CD14-positive monocyte (primary cell): ENCODE measurements at regions not wholly inside any gene's neighbourhood (a gene's known extent, or its start where the extent isn't known, plus 50 kb on each side); places are given as distances from the start of the nearest gene placed in this dataset.

Experiments used
- DNase-seq, 3 donors: peaks; one replicate each; pipeline ENCODE4 v3.0.0-alpha.2; 2011 to 2022
- H2AFZ ChIP-seq: 2 replicates; pipeline ENCODE4 v1.6.0; 2012; ENCODE audit warnings: mild to moderate bottlenecking, low read depth, low read length, inconsistent platforms; ENCODE audit not compliant: insufficient read depth, poor library complexity, severe bottlenecking
- H3K27ac ChIP-seq, 2 donors: 1 replicate in 1 of 2; 2 replicates in 1 of 2; pipeline ENCODE4 v1.5.1; 2012 to 2013; ENCODE audit warnings: low read length in 2 of 2, control low read depth in 1 of 2, inconsistent platforms in 1 of 2, low read depth in 1 of 2, mild to moderate bottlenecking in 1 of 2
- H3K27me3 ChIP-seq, 2 donors: one replicate each; pipeline versions ENCODE4 v1.6.0 to v1.6.1; 2011 to 2013; ENCODE audit warnings: low read length in 2 of 2; ENCODE audit not compliant: control insufficient read depth in 2 of 2, insufficient read depth in 2 of 2
- H3K36me3 ChIP-seq, 2 donors: replicated peaks in 1 of 2; 1 replicate in 1 of 2; 2 replicates in 1 of 2; pipeline versions ENCODE4 v1.5.1 to v1.6.1; 2012 to 2013; ENCODE audit warnings: low read length in 2 of 2, control low read depth in 1 of 2, inconsistent platforms in 1 of 2, mild to moderate bottlenecking in 1 of 2; ENCODE audit not compliant: insufficient read depth in 2 of 2, control insufficient read depth in 1 of 2
- H3K4me1 ChIP-seq, 2 donors: 1 replicate in 1 of 2; 2 replicates in 1 of 2; pipeline versions ENCODE4 v1.5.1 to v1.6.1; 2012 to 2013; ENCODE audit warnings: low read length in 2 of 2, control low read depth in 1 of 2, inconsistent platforms in 1 of 2, mild to moderate bottlenecking in 1 of 2, moderate library complexity in 1 of 2; ENCODE audit not compliant: insufficient read depth in 2 of 2, control insufficient read depth in 1 of 2
- H3K4me2 ChIP-seq: replicated peaks from 2 replicates; pipeline ENCODE3; 2012; ENCODE audit warnings: low read length, moderate library complexity, mild to moderate bottlenecking; ENCODE audit not compliant: poor library complexity, severe bottlenecking; ENCODE audit errors: extremely low read depth
- H3K4me3 ChIP-seq, 3 experiments: fragments of 200-600 bp in 1 of 3; sonication (generic) in 1 of 3; replicated peaks in 1 of 3; 1 replicate in 2 of 3; 2 replicates in 1 of 3; pipeline ENCODE4 v1.5.1; 2011 to 2013; ENCODE audit warnings: low read length in 3 of 3, mild to moderate bottlenecking in 3 of 3, control low read depth in 2 of 3, low read depth in 2 of 3, inconsistent platforms in 1 of 3, moderate library complexity in 1 of 3
- H3K79me2 ChIP-seq: 2 replicates; pipeline ENCODE4 v1.6.0; 2012; ENCODE audit warnings: mild to moderate bottlenecking, control low read depth, inconsistent platforms, low read length, moderate library complexity; ENCODE audit not compliant: insufficient read depth
- H3K9ac ChIP-seq: 2 replicates; pipeline ENCODE4 v1.6.0; 2017; ENCODE audit warnings: low read length, mild to moderate bottlenecking; ENCODE audit not compliant: insufficient read depth, poor library complexity, severe bottlenecking
- H3K9me3 ChIP-seq, 2 donors: replicated peaks in 1 of 2; 1 replicate in 1 of 2; 2 replicates in 1 of 2; pipeline versions ENCODE4 v1.5.1 to v1.6.1; 2012 to 2013; ENCODE audit warnings: low read length in 2 of 2, control low read depth in 1 of 2; ENCODE audit not compliant: control insufficient read depth in 1 of 2, insufficient read depth in 1 of 2
- H4K20me1 ChIP-seq: 2 replicates; pipeline ENCODE4 v1.6.0; 2012; ENCODE audit warnings: mild to moderate bottlenecking, low read length, control low read depth, moderate library complexity; ENCODE audit not compliant: insufficient read depth
- H3K27ac Mint-ChIP-seq, 7 donors: one replicate each; pipeline ENCODE4 v1.8.0; 2020; ENCODE audit warnings: mild to moderate bottlenecking in 7 of 7, mixed read lengths in 7 of 7, moderate library complexity in 6 of 7, inconsistent platforms in 2 of 7
- H3K27me3 Mint-ChIP-seq, 3 donors: one replicate each; pipeline ENCODE4 v1.8.0; 2021 to 2022; ENCODE audit warnings: low read depth in 3 of 3, mild to moderate bottlenecking in 3 of 3, mixed read lengths in 3 of 3, moderate library complexity in 3 of 3, inconsistent platforms in 1 of 3
- H3K36me3 Mint-ChIP-seq, 2 donors: one replicate each; pipeline ENCODE4 v1.8.0; 2020; ENCODE audit warnings: mixed read lengths in 2 of 2, inconsistent platforms in 1 of 2, mild to moderate bottlenecking in 1 of 2
- H3K4me1 Mint-ChIP-seq: one replicate; pipeline ENCODE4 v1.8.0; 2020; ENCODE audit warnings: mild to moderate bottlenecking, mixed read lengths
- H3K4me3 Mint-ChIP-seq, 2 donors: one replicate each; pipeline ENCODE4 v1.8.0; 2020; ENCODE audit warnings: mild to moderate bottlenecking in 2 of 2, mixed read lengths in 2 of 2, moderate library complexity in 1 of 2
- H3K9me3 Mint-ChIP-seq, 7 donors: one replicate each; pipeline ENCODE4 v1.8.0; 2020 to 2022; ENCODE audit warnings: mixed read lengths in 7 of 7, mild to moderate bottlenecking in 6 of 7, moderate library complexity in 6 of 7, inconsistent platforms in 2 of 7
- CTCF ChIP-seq: fragments of 200-600 bp; IDR thresholded peaks from one replicate; pipeline ENCODE4 v1.8.0; 2022; ENCODE audit warnings: antibody characterized with exemption, mild to moderate bottlenecking
- WGBS: methylation state at CpG from one replicate; pipeline ENCODE4 v1.1.5; 2013; ENCODE audit warnings: missing lambda C conversion rate; ENCODE audit not compliant: insufficient coverage; 5-methylcytosine and 5-hydroxymethylcytosine counted together
- intact Hi-C, 2 donors: fragments of 100-400 bp; cut with micrococcal nuclease; formaldehyde crosslinking; loops; one replicate each; pipeline versions ENCODE4 v1.15.0 to v1.15.1; 2023

- Histone ChIP-seq H3K36me3 (no peaks in the 10 kb centered on the region), H3K4me2 (no peak overlapping the region), H3K79me2 (no peaks in the 10 kb centered on the region), H3K9ac (no peak overlapping the region), H3K27ac (no peak overlapping the region), H2AFZ (no peak overlapping the region), H3K9me3 (peaks cover 0 to 2% of the 10 kb centered on the region in 2 donors), H4K20me1 (no peaks in the 10 kb centered on the region), H3K27me3 (peaks cover 0 to 3% of the 10 kb centered on the region in 2 donors), H3K4me1 (no peaks in the 10 kb centered on the region), H3K4me3 (no peak overlapping the region)
- Mint-ChIP-seq H3K4me1 (no peaks in the 10 kb centered on the region), H3K27me3 (no peaks in the 10 kb centered on the region), H3K4me3 (no peak overlapping the region), H3K27ac (no peak overlapping the region), H3K9me3 (peaks cover 2 to 10% (median 3%) of the 10 kb centered on the region in 7 donors), H3K36me3 (no peaks in the 10 kb centered on the region)
- intact Hi-C loops = no loop called here
- no CpG with 5 or more reads among the region's 3 CpGs for WGBS
- DNase-seq = no peak
- no peak for TF ChIP-seq CTCF
These were observed 151.4 kb upstream of the SEMA6D start for GRCh38 chr15:47565949-47566348.

- no peaks in the 10 kb centered on the region for H3K4me1 Mint-ChIP-seq
- Histone ChIP-seq H4K20me1 (no peaks in the 10 kb centered on the region), H2AFZ (no peak overlapping the region), H3K36me3 (no peaks in the 10 kb centered on the region), H3K27me3 (peaks cover 0 to 3% of the 10 kb centered on the region in 2 donors), H3K9me3 (no peaks in the 10 kb centered on the region), H3K9ac (no peak overlapping the region), H3K79me2 (no peaks in the 10 kb centered on the region), H3K4me1 (no peaks in the 10 kb centered on the region), H3K27ac (no peak overlapping the region), H3K4me2 (no peak overlapping the region), H3K4me3 (no peak overlapping the region)
- TF ChIP-seq CTCF = no peak
- peaks cover 0 to 9% (median 2%) of the 10 kb centered on the region in 7 donors for H3K9me3 Mint-ChIP-seq
- H3K36me3 Mint-ChIP-seq = no peaks in the 10 kb centered on the region
- H3K27ac Mint-ChIP-seq = no peak overlapping the region
- no peak overlapping the region for H3K4me3 Mint-ChIP-seq
- DNase-seq = no peak
- intact Hi-C loops = no loop called here
- H3K27me3 Mint-ChIP-seq = no peaks in the 10 kb centered on the region
- whole genome bisulfite sequencing = 94% methylated on average over 5 of the region's 6 CpGs
These were observed 150.7 kb upstream of the SEMA6D start for GRCh38 chr15:47566610-47567009.
